Gastrocnemius medialis (tissue), 4 donors: ENCODE measurements at regions not wholly inside any gene's neighbourhood (a gene's known extent, or its start where the extent isn't known, plus 50 kb on each side); places are given as distances from the start of the nearest gene placed in this dataset.
"Not testable (repeated sequence)": the region's sequence is repeated elsewhere in the genome, so short reads cannot be mapped to it uniquely, and the experiment has no call there.

Experiments used
- CTCF ChIP-seq, 5 experiments: fragments of 450-650 bp in 3 of 5; fragments of 200-600 bp in 2 of 5; sonication (generic) in 2 of 5; IDR thresholded peaks in 4 of 5; conservative IDR thresholded peaks in 1 of 5; 1 replicate in 4 of 5; 2 replicates in 1 of 5; pipeline ENCODE4 v1.5.1; 2016 to 2019; ENCODE audit warnings: antibody characterized with exemption in 5 of 5, mild to moderate bottlenecking in 3 of 5, moderate library complexity in 3 of 5
- POLR2A ChIP-seq, 2 donors: fragments of 450-650 bp; IDR thresholded peaks; one replicate each; pipeline ENCODE4 v1.6.1; 2017; ENCODE audit warnings: antibody characterized with exemption in 2 of 2, mild to moderate bottlenecking in 2 of 2, moderate library complexity in 2 of 2

DNA sequence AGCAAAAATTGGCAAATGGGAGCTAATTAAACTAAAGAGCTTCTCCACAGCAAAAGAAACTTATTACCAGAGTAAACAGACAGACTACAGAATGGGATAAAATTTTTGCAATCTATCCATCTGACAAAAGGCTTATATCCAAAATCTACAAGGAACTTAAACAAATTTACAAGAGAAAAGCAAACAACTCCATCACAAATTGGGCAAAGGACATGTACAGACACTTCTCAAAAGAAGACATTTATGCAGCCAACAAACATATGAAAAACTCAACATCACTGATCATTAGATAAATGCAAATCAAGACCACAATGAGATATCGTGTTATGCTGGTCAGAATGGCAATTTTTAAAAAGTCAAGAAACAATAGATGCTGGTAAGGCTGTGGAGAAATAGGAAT lies 315.6 kb downstream of the DMAC1 start:
- TF ChIP-seq CTCF (IDR thresholded peaks at IDR 0.05 in 4 of 5, conservative IDR thresholded peaks at IDR 0.05 in 1 of 5); POLR2A (IDR thresholded peaks at IDR 0.05): not testable (repeated sequence)
